ENCODE measurements at regions not wholly inside any gene's neighbourhood (a gene's known extent, or its start where the extent isn't known, plus 50 kb on each side); places are given as distances from the start of the nearest gene placed in this dataset.
"Not testable (repeated sequence)": the region's sequence is repeated elsewhere in the genome, so short reads cannot be mapped to it uniquely, and the experiment has no call there.

DNA sequence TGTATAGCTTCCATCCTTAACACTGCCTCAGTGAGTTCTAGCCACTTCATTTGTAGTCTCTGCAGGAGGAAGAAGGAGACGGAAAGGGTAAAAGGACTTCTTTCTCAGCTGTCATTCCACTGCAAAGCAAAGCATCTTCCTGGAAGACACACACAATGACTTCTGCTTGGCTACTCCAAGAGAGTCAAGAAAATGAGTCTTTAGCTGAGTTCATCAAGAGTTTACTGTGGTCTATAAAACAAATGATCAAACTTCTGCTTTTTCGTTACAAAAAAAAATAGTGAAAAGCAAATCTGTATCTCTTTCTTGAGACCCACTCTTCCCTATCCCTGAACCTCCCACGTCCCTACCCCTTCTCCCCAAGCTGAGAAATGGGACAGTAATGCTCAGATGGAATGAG, 205.0 kb upstream of the AHR start:
- no peak for DNase-seq (ENCODE audit: low spot score)

- no peak for DNase-seq (ENCODE audit: low spot score)
These were observed 203.4 kb upstream of the AHR start for GRCh38 chr7:17094963-17095574.

DNA sequence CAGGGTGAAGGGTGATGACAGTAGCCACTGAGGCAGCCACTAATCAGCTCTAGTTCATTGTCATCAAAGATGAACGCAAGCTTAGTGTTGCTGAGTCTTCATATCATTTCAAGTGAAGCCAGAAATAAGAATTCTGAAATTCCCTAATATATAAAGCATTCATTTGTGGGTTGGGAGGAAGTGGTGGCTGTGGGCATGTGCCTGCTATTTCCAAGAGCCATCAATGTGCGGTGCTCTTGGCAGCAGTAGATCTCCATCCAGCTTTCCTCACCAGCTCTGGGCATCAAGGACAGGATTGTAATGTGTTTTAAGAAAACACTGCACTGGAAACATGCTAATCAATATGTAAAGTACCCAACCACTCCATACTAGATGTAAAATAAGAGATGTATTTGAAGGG, 202.5 kb upstream of the AHR start:
- DNase-seq (ENCODE audit: low spot score) = peak; percentile 8

DNA sequence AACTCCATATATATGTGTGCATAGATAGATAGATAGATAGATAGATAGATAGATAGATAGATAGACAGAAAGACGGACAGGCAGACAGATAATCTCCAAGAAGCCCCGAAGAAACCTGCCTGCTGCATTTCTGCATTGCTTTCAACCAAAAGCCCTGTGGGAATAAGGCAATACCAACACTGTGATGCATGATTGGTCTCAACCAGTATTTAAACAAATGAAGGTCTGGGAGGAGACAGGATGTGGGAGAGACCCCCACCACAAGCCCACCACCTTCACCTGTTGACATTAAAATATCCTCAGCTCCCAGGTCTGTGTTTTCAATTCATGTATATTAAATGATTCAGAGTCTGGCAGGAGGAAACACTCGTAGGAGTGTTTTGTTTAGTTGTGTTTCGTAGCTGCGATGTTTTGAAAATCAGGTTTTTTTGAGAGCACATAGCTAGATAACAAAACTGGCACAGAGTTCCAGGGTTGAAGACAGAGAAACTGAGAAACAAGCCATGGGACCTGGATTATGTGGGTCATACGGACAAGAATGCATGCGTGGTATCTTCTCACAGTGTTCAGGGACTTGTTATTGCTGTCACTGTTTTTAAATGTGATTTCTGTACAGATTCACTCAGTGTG, 200.7 kb upstream of the AHR start:
- no peak for DNase-seq (ENCODE audit: low spot score)

DNA sequence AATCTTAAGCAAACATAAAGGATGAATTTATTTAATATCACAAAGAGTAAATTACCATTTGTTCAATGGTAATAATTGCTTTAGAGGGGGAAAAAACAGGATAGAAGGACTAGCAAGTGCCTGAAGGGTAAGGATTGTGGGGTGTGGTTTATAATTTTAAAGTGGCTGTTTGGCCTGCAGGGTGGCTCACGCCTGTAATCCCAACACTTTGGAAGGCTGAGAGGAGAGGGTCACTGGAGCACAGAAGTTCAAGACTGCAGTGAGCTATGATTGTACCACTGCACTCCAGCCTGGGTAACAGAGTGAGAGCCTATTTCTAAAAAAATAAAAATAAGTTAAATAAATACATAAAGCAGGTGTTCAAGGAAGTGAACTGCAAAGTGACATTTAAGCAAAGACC, 199.9 kb upstream of the AHR start:
- DNase-seq (ENCODE audit: low spot score) = no peak

GRCh38 chr7:17099083-17099973, 199.1 kb upstream of the AHR start:
- DNase-seq (ENCODE audit: low spot score) = no peak

- DNase-seq (ENCODE audit: low spot score) = not testable (repeated sequence)
These were observed 198.4 kb upstream of the AHR start for GRCh38 chr7:17099974-17100509.

GRCh38 chr7:17101207-17101696, 197.2 kb upstream of the AHR start:
- no peak for DNase-seq (ENCODE audit: low spot score)

DNA sequence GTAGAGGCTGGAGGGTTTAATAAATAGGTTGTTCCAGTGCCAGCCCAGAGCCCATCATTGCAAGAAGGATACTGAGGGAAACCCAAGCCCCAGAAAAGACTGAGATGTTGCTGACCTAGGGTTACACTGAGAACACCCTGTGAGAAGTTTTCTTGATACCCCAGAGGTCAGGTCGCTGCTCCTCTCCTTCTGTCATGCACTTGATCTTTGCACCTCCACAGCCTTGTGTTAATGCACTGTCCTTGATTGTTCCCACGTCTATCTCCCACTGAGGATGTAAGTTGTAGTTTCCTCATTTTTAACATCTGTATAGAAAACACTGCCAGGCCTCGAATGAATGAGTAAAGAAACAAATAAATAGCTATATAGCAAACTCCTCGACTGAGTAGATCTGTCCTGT, 195.3 kb upstream of the AHR start:
- no peak for DNase-seq (ENCODE audit: low spot score)

- DNase-seq (ENCODE audit: low spot score) = no peak
These were observed 194.5 kb upstream of the AHR start for GRCh38 chr7:17103984-17104383.

DNA sequence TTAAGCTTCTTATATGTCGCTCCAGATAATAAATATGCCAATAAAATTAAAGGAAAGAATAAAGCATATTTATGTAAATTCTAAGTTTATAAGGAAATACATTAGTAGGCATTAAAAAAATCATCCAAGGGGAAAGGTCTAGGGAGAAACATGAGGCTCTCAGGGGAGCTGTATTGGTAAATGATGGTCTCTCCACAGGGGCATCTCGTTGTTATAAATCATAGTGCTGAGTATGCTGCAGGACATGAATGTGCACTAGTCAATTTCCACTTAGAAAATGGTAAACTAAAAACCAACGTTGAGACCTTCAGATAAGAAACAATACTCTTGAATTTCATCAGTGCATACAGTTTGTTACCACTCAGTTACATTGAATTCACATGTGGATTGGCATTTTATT, 194.0 kb upstream of the AHR start:
- no peak for DNase-seq (ENCODE audit: low spot score)

- no peak for DNase-seq (ENCODE audit: low spot score)
These were observed 192.8 kb upstream of the AHR start for GRCh38 chr7:17105701-17106100.

DNA sequence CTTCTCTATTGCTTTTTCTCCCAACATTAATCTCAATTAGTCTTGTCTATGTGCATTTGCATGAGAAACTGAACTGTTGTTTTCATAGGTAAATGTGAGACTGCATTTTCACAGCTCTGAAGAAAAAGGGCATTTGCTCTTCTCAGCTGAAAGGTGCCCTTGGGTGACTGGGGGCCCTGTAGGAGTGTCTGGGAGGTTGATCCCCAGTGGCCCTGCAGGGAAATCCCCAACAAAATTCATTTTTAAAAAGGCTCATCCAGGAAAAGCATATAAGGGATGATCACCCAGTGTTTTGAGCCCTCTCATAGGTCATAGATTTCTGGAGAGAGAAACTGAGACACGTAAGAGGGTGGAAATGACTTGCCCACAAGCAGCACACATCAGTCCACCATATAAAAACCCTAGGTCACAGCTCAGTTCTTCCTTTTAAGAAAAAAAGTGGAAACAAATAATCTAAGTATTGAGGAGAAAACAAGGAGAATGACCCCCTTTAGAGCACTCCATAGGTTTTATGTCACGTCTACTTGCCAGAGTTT, 190.3 kb upstream of the AHR start:
- DNase-seq (ENCODE audit: low spot score) = no peak

DNA sequence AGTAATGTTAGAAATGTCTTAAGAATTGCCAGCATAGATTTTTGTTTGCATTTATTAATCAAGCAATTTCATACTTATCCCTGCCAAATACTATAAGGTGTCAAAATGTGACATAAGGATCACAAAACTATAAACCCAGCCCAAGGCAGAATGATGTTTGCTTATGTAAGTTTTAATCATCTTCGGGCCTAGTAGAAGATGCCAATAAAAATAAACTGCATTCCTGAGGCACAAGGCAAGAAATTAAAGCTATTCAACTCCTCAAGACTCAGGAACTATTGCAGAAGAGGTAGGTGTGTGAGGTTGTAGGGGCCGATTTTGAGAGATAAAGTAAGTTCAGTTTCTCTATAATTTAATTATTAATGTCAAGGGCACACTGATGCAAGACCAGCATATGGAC, 189.4 kb upstream of the AHR start:
- no peak for DNase-seq (ENCODE audit: low spot score)

GRCh38 chr7:17113770-17114169, 184.7 kb upstream of the AHR start:
- not testable (repeated sequence) for DNase-seq (ENCODE audit: low spot score)

DNA sequence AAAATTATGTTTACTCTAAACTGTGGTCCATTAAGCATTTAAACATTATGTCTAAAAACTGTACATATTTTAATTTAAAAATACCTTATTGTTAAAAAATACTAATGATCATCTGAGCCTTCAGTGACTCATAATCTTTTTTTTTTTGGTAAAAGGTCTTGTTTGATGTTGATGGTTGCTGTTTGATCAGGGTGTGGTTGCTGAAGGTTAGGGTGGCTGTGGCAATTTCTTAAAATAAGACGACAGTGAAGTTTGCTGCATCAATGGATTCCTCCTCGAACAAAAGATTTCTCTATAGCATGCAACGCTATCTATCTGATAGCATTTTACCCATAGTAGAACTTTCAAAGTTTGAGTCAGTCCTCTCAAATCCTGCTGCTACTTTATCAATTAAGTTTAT, 180.0 kb upstream of the AHR start:
- no peak for DNase-seq (ENCODE audit: low spot score)

- no peak for DNase-seq (ENCODE audit: low spot score)
These were observed 177.7 kb upstream of the AHR start for GRCh38 chr7:17120756-17121155.

DNA sequence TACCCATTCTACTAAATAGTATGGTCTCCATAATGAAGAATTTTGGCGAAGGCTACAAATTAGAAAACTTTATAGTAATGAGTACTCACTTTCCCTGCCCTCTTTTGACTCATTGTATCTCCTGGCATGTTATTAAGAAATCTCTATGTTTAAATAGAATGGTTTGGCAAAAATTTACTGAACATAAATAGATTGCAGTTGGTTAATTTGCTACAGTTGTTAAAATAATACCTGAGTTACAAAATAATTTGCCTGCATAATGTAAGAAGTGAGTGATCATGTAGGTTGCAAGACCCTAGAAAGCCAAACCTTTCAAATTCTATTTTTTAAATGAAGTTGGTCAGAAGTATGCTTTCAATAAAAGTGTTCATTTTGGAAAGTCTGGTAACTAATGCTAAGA, 176.8 kb upstream of the AHR start:
- DNase-seq (ENCODE audit: low spot score) = no peak

- DNase-seq (ENCODE audit: low spot score) = peak; percentile 60
These were observed 175.4 kb upstream of the AHR start for GRCh38 chr7:17123020-17123419.

- no peak for DNase-seq (ENCODE audit: low spot score)
These were observed 171.8 kb upstream of the AHR start for GRCh38 chr7:17126413-17127268.

- DNase-seq (ENCODE audit: low spot score) = no peak
These were observed 169.2 kb upstream of the AHR start for GRCh38 chr7:17129218-17129617.
